Skin epidermis (tissue), 12 donors: ENCODE measurements at regions not wholly inside any gene's neighbourhood (a gene's known extent, or its start where the extent isn't known, plus 50 kb on each side); places are given as distances from the start of the nearest gene placed in this dataset.

Source experiments
- H3K27ac ChIP-seq, 21 experiments: fragments of 200-600 bp; sonication (generic) in 11 of 21; one replicate each; pipeline ENCODE4 v1.5.0; 2020; ENCODE audit warnings: mild to moderate bottlenecking in 3 of 21, inconsistent platforms in 2 of 21, moderate library complexity in 2 of 21
- H3K4me3 ChIP-seq, 7 experiments: fragments of 200-600 bp; sonication (generic) in 2 of 7; one replicate each; pipeline ENCODE4 v1.5.0; 2020; ENCODE audit warnings: inconsistent platforms in 2 of 7, mild to moderate bottlenecking in 2 of 7, moderate library complexity in 1 of 7

DNA sequence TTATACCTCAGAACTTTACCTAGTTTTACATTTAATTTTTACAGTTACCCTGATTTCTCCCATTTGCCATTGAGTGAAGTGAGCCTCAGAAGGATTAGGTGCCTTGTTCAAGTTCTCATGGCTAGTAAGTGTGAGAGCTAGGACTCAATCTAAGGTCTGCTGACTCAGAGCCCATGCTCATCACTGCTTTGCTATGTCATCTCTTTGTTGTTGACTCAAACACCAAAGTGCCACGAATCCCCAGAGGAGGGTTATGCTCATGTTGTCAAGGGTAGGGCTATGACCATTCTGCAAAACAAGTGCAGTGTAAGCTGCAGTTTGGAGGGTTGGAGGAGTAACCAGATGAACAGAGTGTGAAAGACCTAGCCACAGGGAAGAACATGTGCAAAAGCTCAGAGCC is 185.4 kb upstream of the SKOR2 start:
- Histone ChIP-seq H3K4me3 (no peak overlapping the region), H3K27ac (no peak overlapping the region)

DNA sequence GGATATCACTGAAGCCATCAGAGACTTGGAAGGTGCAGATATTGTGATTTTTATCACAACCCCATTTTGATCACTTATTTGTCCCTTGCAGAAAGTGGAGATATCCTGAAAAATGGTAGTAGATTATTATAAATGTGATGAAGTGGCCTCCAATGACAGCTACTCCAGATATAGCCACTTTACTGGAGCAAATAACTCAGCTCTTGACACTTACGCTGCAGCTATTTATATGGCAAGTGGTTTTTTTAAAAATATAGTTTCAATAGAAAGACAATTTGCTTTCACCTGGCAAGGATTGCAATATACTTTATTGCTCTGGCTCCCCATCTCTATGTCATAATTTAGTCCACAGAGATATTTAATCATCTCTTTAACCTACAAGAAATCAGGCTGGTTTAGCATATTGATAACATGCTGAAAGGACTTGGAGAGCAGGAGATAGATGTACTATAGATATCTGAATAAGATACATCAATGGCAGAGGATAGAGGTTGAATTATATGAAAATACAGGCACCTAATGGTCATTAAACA is 182.8 kb upstream of the SKOR2 start:
- H3K27ac ChIP-seq = no peak overlapping the region
- H3K4me3 ChIP-seq = no peak overlapping the region

DNA sequence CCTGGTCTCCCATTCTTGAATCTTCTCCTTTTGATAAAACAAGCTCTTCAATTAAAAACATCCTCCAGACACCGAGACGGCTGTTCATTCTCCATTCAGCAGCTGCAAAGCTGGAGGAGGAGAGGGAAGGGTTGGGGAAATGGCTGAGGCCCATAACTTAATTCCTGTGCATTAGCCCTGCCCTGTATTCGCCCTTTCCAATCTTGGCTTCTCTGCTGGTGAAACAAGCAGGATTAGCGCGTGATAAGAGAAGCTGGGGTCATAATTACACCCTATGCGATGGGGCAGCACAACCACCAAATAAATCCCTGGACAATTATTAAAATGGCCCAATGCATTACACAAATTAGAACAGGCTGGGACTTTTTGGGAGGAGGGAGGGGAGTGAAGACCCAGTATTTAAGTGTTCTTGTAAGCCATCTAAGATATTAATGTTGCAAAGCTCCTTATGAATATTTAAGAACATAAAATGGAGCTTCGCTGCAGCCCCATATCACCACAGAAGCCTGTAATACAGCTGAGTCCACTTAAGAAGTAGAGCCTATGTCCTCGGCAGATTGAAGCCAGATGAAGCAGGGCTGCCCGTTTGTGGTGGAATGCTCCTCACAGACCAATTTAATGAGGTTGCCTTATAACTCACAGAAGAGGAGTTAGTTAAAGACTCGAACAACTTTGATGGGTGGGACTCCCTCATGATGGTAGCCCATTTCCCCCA is 176.6 kb upstream of the SKOR2 start:
- Histone ChIP-seq H3K27ac (no peak overlapping the region), H3K4me3 (no peak overlapping the region)

DNA sequence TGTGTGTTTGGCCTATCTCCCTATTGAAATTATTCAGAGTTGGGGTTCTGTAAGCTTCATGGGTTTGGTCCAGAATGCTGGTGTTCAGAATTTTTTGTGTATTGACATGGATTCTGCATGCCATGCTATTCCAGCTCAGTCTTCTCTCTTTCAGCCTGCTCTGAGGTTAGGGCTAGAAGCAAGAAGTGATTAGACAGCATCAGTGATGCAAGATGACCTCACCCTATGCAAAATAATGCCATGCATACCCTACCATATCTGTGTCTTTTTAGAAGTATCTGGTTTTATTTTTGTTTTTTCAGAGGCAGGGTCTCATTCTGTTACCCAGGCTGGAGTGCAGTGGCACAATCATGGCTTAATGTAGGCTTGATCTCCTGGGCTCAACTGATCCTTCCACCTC is 175.6 kb upstream of the SKOR2 start:
- no peak overlapping the region for H3K4me3 ChIP-seq
- H3K27ac ChIP-seq = no peak overlapping the region

DNA sequence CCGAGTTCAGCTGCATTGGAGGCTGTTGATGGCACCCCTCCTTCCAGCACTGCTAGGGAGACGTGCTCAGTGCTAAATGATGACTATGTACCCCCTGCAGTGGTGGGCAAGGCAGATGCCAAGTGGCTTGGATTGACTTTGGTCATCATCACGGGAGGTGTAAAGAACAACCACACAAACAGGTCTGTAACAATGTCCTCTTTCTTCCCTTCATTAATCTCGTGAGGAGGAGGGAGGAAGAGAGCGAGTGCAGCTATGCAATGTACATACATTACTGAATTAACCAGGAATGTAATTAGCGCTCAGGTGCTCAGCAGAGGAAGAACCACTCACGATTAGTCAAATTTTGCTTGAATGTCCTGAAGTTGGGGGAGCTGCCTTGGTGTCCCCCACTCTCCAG is 173.9 kb upstream of the SKOR2 start:
- Histone ChIP-seq H3K27ac (no peak overlapping the region), H3K4me3 (no peak overlapping the region)

DNA sequence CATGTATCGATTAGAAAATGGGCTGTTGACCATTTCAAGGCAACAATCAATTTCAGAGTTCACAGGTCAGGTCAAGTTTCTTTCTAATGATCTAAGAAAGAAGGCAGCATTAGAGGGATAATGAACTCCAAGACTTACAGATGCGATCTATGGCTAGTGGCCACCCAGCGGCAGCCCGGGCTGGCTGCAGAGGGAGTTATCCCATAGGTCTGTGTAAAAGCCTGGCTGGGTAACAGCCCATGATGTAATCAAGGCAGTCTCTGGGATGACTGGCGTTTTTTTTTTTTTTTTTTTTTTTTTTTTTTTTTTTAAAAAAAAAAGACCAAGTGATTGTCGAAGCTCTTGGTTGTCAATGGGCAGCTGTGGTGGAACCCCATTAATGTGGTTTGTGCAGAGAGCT is 171.1 kb upstream of the SKOR2 start:
- no peak overlapping the region for H3K27ac ChIP-seq
- H3K4me3 ChIP-seq = no peak overlapping the region

DNA sequence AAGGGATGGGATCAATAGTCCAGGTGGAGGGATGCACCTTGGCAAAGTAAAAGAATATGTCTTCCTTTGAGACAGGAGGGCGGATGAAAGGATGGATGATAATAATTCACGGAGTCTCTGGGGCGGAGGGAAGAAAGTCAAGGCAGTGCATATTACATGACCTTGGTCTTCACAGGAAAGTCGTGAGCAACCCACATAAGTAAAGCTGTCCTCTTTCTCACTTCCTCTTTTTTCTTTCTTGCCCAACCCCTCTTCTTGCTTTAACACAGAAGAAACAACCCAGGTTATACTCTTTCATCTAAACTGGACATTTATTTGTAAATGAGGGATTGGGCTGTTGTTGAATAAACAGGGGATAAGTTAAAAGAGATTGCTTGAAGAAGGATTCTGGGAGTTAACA is 168.7 kb upstream of the SKOR2 start:
- no peak overlapping the region for H3K27ac ChIP-seq

DNA sequence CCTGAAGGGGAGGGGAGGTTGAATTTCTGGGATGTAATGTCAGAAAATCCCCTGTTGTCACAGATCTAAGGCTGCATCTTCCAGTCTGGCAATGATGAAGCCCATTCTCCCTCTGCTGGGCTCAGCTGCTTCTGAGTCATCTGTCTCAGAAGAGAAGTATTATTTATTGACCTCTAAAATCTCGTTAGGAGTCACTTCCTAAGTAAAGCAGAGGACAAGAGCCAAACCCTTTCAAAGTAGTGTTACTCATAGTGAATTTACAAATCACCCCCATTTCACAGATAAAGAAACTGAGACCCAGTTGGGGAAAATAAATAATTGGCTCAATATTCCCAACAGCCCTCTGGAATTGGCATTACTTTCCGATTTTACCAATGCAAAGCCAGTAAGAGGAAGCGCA is 167.3 kb upstream of the SKOR2 start:
- Histone ChIP-seq H3K4me3 (no peak overlapping the region), H3K27ac (no peak overlapping the region)

More for the DNA sequence above, 168.7 kb upstream of the SKOR2 start:
- no peak overlapping the region for H3K4me3 ChIP-seq

DNA sequence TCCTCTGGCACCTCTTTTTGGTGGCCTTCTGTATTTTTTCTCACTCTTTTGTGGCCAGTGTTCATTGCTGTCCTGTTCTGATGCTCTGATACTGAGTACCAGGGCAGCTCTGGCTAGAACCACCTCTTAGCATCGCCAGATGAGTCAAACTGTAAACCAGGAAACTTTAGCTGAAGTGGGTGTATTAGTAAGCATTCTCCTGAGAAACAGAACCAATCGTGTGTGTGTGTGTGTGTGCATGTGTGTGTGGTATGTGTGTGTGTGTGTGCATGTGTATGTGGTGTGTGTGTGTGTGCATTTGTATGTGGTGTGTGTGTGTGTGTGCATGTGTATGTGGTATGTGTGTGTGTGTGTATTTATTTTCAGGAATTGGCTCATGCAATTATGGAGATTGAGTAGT is 166.3 kb upstream of the SKOR2 start:
- Histone ChIP-seq H3K27ac (peak overlapping the region in 1 of 21 experiments; percentile 32), H3K4me3 (no peak overlapping the region)

DNA sequence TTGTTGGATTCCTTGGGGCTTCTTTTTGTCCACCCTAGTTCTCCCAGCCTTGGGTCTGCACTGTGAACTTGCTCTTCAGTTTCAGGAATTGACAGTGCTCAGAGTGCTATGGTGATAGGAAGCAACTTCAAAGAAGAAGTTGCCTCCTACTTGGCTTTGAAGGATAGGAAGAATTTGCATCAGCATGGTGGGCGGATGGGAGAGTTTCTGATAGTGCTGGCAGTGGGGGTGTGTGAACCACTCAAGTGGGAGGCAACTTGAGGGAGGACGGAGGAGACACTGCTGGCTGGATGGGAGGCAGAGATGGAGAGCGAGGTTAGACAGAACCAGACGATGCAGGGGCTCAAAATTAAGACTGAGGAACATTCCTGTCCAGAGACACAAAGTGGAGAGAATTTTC is 164.4 kb upstream of the SKOR2 start:
- H3K4me3 ChIP-seq = no peak overlapping the region
- no peak overlapping the region for H3K27ac ChIP-seq

DNA sequence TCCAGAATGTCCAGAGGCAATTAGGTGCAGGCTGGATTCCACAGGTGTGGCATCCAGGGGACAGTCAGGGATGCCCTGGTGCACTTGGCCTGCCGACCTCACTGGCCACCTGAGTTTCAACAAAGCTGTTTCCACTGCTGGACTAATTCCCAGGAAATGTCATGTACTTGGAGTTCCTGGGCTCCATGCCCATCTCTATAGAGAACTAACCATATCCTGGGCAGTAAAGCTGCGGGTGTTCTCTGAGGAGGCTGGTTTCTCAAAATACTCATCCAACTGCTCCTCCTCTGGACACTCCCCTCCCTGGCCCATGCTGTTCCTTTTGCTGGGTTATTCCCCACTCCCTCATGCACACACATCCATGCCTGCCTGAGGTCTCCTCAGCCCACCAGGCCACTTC is 161.9 kb upstream of the SKOR2 start:
- Histone ChIP-seq H3K4me3 (no peak overlapping the region), H3K27ac (no peak overlapping the region)

DNA sequence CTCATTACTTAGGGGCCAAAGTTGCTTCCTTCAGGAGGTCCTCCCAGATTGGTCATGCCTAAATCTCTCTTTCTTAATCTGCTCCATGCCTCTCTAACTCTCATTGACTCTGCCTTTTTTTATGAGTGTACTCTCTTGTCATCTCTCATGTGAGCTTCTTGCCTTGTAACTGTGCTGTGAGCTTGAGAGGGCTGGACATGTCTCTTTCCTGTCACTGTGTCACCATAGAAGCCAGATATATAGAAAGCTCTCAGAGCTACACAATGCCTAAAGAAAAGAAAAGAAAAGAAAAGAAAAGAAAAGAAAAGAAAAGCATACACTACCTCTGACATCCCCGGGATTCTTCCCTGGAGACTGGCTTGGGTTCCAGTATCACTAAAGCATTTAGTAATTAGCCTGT is 161.5 kb upstream of the SKOR2 start:
- no peak overlapping the region for H3K27ac ChIP-seq
- H3K4me3 ChIP-seq = no peak overlapping the region

DNA sequence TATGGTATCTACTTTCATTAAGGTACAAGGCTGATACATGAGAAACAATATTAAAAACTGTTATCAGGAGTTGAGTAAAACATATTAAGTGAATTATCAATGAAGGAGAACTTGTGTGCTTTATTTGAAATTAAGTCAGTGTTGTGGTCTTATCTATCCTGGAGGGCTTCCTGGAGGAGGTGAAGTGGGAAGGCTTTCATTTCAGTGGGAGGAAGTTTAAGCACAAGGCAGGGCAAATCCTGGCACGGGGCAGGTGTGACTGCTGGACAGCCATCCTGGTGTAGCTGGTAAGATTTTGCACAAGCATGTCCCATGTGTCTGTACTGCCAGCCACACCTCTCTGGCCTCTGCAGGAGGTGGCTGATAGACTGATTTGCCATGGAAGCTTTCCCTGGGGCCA is 159.7 kb upstream of the SKOR2 start:
- H3K27ac ChIP-seq = no peak overlapping the region
- H3K4me3 ChIP-seq = no peak overlapping the region

DNA sequence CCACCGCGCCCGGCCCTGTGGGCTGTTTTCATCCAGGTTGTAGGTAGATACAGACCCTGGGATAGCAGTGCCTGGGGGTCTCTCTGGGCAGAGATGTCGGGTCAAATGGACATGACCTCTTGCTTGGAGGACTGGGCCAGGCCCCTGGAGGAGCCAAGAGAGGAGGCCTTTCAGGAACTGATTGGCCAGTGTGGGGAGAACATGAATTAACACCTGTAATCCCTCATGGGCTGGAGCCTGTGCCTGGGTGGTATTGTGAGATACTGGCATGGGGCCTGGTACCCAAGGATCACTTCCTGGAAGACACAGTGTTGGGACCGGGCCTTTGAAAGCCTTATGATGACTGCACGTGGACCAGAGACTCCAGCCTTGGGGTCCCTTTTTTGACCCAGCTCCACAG is 158.7 kb upstream of the SKOR2 start:
- H3K27ac ChIP-seq = no peak overlapping the region

DNA sequence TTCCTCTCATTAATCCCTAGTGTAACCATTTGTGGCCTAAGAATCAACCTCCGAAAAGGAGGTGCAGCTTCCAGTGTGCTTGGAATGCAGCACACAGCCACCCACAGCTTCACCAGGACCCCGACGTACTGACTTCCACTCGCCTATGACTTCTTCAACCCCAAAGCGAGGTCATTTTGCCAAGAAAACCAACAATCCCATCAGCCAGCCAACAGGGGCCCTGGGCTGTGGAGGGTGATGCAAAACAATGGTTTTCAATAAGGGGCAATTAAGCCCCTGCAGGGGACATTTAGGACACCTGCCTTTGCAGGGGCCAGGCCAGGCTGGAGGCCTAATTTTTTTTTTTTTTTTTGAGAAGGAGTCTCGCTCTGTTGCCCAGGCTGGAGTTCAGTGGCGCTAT is 158.1 kb upstream of the SKOR2 start:
- Histone ChIP-seq H3K4me3 (no peak overlapping the region), H3K27ac (no peak overlapping the region)

More for the DNA sequence above, 158.7 kb upstream of the SKOR2 start:
- H3K4me3 ChIP-seq = no peak overlapping the region

DNA sequence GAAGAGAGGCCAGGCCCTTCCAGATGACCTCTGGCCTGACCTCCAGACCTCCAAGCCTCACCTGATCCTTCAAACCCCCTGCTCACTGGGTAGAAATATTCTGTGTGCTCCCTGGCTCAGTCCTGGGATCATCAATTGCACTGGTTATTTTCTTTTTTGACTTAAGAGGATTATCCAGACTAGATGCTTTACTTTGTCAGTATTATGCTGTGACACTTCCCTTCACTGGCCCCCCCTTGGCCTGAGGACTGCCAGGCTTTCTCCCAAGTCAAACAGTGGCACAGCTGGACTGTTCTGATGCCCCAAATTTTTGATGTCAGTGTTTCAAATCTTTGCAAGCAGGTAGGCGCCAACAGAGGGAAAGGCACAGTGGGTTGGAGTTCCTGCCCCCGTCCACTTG is 156.3 kb upstream of the SKOR2 start:
- H3K4me3 ChIP-seq = no peak overlapping the region
- H3K27ac ChIP-seq = no peak overlapping the region

DNA sequence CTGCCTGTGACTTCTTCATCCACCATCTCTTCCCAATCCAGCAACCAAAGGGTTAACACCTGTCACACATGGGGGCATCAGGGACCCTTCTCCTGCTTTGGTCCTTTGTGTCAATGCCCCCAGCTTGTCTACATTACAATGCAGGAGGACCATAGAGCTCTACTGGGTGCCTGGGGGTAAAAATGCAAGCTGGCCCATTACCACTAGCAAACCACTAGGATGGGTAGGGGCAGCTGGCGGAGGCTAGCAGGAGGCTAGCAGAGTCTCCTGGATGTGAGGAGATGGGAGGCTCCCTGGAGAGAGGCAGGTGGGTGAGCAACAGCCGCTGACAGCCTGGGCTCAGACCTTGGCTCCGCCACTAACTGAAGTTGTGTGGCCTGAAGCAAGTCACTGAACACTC is 153.4 kb upstream of the SKOR2 start:
- H3K4me3 ChIP-seq = no peak overlapping the region
- no peak overlapping the region for H3K27ac ChIP-seq

DNA sequence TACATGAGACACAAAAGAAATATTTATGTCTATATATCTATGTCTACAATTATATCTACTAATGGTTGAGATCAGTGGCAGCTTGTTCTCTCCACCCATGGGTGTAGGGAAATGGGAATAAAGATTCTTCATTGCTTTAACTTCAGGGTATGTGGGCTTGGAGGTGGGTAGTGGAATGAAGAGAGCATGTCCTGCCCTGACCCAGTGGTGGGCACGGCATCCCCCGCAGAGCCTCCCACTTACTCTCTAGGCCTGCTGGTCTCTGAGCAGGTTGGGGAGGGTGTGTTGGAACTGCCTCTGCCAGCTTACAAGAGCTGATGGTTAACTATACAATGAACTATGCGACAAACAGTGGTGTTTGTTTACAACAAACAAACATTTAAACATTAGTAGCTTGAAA is 152.5 kb upstream of the SKOR2 start:
- no peak overlapping the region for H3K27ac ChIP-seq
- H3K4me3 ChIP-seq = no peak overlapping the region

DNA sequence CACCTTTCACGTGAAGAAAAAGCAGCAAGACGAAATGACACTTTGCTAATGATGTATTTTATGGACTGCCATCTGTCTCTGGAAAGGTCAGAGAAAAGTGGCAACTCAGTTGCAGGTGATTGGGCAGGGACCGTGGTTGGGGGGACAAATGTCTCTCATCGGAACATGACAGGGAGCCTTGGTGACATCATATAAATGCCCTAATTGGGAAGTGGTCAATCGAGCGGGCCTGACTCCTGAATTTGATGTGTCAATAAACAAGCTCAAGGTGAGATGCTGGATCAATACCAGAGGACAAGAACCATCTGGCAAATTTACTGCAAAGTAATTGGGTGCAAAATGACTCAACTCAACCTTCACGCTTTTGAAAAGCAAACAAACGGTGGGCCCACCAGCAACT is 151.9 kb upstream of the SKOR2 start:
- Histone ChIP-seq H3K4me3 (no peak overlapping the region), H3K27ac (no peak overlapping the region)

DNA sequence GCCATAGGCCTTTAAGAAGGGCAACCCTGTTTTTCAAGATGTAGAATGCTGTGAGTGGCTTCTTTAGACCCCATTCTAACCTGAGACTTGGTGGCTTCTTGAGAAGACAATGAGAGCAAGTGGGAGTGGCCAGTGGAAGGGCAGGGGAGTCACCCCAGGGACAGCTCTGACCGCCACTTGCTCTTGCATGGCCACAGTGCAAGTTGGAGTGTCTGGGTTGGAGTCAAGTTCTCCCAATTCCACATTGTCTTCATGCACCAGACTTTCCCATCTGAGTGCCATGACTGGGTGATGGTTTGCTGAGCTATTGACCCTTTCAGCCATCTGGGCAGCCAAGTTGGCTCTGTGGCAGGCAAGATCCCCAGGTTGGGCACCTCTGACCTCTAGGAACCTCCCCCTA is 148.0 kb upstream of the SKOR2 start:
- no peak overlapping the region for H3K27ac ChIP-seq
- H3K4me3 ChIP-seq = no peak overlapping the region

DNA sequence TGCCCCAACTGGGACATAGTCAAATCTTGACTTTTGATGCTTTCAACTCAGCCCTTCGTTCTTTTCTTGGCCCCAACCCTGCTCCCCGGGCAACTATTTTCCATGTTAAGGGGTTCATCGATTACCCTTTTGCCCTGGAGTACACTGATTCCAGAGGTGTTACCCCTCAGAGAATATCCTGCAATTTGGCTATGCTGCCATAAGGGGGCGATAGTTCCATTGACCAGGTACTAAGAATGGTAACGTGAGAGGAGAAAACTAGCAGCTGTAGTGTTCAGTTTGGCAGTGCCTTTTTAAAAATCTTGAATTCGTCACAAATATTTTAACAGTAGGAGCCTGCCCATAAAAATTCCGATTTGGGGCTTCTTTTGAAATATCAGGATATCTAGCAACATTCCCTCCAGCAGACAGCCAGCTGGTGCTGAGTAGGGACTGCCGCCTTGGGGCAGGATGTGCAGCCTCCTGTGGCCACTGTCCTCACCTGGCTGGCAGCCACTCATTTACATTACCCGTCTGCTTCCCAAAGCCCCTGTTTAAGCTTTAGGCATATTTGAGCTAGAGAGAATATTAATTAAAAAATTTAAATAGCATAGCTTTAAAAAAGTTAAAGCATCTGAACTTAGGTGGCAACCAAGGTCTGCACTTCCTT is 146.3 kb upstream of the SKOR2 start:
- Histone ChIP-seq H3K27ac (no peak overlapping the region), H3K4me3 (no peak overlapping the region)

DNA sequence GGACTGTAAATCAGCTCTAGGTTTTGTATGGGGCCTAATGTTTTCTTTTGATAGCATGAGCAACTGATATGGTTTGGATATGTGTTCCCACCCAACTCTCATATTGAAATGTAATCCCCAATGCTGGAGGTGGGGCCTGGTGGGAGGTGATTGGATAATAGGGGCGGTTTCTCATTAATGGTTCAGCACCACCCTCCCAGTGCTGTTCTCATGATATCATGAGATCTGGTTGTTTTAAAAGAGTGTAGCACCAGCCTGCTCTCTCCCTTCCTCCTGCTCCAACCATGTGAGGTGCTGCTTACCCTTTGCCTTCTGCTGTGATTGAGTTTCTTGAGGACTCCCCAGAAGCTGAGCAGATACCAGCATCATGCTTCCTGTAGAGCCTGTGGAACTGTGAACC is 140.2 kb upstream of the SKOR2 start:
- H3K27ac ChIP-seq = no peak overlapping the region
- H3K4me3 ChIP-seq = no peak overlapping the region
